ENCODE measurements at regions not wholly inside any gene's neighbourhood (a gene's known extent, or its start where the extent isn't known, plus 50 kb on each side); places are given as distances from the start of the nearest gene placed in this dataset.
"Not testable (repeated sequence)": the region's sequence is repeated elsewhere in the genome, so short reads cannot be mapped to it uniquely, and the experiment has no call there.

DNA sequence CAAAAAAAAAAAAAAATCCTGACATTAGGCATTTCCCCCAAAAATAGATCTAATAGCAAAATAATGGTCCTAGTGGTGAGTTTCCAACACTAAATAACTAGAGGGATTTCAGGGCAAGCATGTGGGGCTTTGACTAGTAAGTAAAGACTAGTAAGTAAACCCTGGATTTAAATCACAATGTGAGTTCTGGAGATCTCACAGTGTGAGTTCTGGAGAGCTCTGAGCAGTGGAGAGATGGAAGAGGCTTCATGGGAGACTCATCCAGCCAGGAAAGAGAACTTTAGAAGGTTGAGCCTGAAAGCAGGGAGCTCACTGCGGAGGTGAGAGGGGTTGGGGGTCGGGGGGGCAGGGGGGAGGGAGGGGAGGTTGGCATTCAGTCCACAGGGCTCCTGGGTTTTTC is 373.4 kb downstream of the SPATA31A1 start:
- H3K4me1 Mint-ChIP-seq; H3K27me3 Mint-ChIP-seq; DNase-seq; H3K27ac ChIP-seq (ENCODE audit: low read length); CTCF ChIA-PET; H3K9me3 ChIP-seq; POLR2A ChIA-PET; H3K36me3 ChIP-seq (ENCODE audit: control insufficient read depth in 2 of 2, extremely low read depth in 1 of 2, insufficient read depth in 1 of 2, low read length in 1 of 2); H3K4me3 ChIP-seq (ENCODE audit: control insufficient read depth in 1 of 2, extremely low read depth in 1 of 2, low read length in 1 of 2); H3K9me3 Mint-ChIP-seq; H3K27ac Mint-ChIP-seq; H3K4me3 Mint-ChIP-seq; H3K36me3 Mint-ChIP-seq; H3K27me3 ChIP-seq (replicated peaks in 1 of 2; ENCODE audit: control insufficient read depth in 2 of 2, extremely low read depth in 1 of 2, insufficient read depth in 2 of 2, low read length in 1 of 2); ATAC-seq (replicated peaks in 1 of 4); H3K4me1 ChIP-seq (ENCODE audit: control insufficient read depth in 1 of 2, extremely low read depth in 1 of 2, insufficient read depth in 2 of 2, low read length in 2 of 2): not testable (repeated sequence)
- WGBS (ENCODE audit: insufficient coverage), result no CpG with 5 or more reads among the region's 2 CpGs

DNA sequence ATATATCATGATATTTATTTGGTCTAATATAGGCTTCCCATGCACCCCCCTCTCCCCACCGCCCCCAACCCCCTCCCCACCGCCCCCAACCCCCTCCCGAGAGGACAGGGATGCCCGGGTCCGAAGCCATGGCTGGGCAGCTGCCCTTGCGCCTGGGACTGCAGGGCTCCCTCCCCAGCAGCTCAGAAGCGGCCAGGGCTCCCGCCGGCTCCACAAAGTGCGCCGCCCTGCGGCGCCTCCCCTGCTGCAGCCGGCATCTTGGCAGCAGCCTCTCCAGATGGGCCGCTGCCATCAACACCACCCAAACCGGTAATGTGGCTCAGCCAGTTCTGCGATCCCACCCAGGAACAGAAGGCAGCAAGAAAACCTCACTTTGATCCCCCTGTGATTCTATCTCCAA is 389.4 kb downstream of the SPATA31A1 start:
- H3K9me3 ChIP-seq; H3K27me3 ChIP-seq (replicated peaks in 1 of 2; ENCODE audit: control insufficient read depth in 2 of 2, extremely low read depth in 1 of 2, insufficient read depth in 2 of 2, low read length in 1 of 2); H3K4me1 Mint-ChIP-seq; H3K27ac Mint-ChIP-seq; H3K4me3 ChIP-seq (ENCODE audit: control insufficient read depth in 1 of 2, extremely low read depth in 1 of 2, low read length in 1 of 2); H3K4me1 ChIP-seq (ENCODE audit: control insufficient read depth in 1 of 2, extremely low read depth in 1 of 2, insufficient read depth in 2 of 2, low read length in 2 of 2); H3K9me3 Mint-ChIP-seq; H3K27me3 Mint-ChIP-seq; H3K36me3 Mint-ChIP-seq; DNase-seq; ATAC-seq (replicated peaks in 1 of 4); H3K36me3 ChIP-seq (ENCODE audit: control insufficient read depth in 2 of 2, extremely low read depth in 1 of 2, insufficient read depth in 1 of 2, low read length in 1 of 2); H3K4me3 Mint-ChIP-seq; H3K27ac ChIP-seq (ENCODE audit: low read length); CTCF ChIA-PET; POLR2A ChIA-PET: not testable (repeated sequence)
- WGBS (ENCODE audit: insufficient coverage), result no CpG with 5 or more reads among the region's 17 CpGs

DNA sequence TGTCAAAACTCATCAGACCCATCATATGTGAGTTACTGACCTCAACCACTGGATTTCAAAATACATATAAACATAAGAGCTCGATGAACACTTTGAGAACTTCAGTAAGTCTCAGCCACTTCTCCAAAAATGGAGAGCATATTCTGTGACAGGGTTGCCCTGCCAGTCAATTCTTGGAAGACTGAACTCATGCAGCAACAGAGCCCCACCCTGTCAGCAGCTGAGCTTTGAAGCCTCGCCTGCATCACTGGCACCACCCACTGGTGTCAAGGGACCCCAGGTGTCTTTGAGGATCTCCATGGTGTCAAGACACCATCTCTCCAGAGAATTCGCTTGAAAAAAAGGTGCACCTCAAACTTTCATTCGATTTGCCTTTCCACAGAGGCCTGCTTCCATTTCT is 420.1 kb downstream of the SPATA31A1 start:
- WGBS (ENCODE audit: insufficient coverage), result no CpG with 5 or more reads among the region's 4 CpGs
- H3K27me3 Mint-ChIP-seq, CTCF ChIA-PET: not testable (repeated sequence)

GRCh38 chr9:39791356-39791755 is 435.9 kb downstream of the SPATA31A1 start:
- DNase-seq (peak in 13 of 35 experiments; percentile 0 to 52 (median 10)), ATAC-seq (replicated peaks in 1 of 4) (peak; percentile 94 to 100 (median 98))
- H3K27ac ChIP-seq (ENCODE audit: low read length); CTCF ChIA-PET; H3K4me3 Mint-ChIP-seq; H3K4me1 ChIP-seq (ENCODE audit: control insufficient read depth in 1 of 2, extremely low read depth in 1 of 2, insufficient read depth in 2 of 2, low read length in 2 of 2); H3K27ac Mint-ChIP-seq; H3K27me3 ChIP-seq (replicated peaks in 1 of 2; ENCODE audit: control insufficient read depth in 2 of 2, extremely low read depth in 1 of 2, insufficient read depth in 2 of 2, low read length in 1 of 2); H3K9me3 Mint-ChIP-seq; H3K36me3 ChIP-seq (ENCODE audit: control insufficient read depth in 2 of 2, extremely low read depth in 1 of 2, insufficient read depth in 1 of 2, low read length in 1 of 2); H3K36me3 Mint-ChIP-seq; POLR2A ChIA-PET; H3K27me3 Mint-ChIP-seq; H3K4me1 Mint-ChIP-seq; H3K4me3 ChIP-seq (ENCODE audit: control insufficient read depth in 1 of 2, extremely low read depth in 1 of 2, low read length in 1 of 2); H3K9me3 ChIP-seq: not testable (repeated sequence)
- 15% methylated on average over 7 of the region's 31 CpGs for WGBS (ENCODE audit: insufficient coverage)

More for the DNA sequence above, 420.1 kb downstream of the SPATA31A1 start:
- H3K9me3 ChIP-seq; H3K27ac ChIP-seq (ENCODE audit: low read length); H3K27ac Mint-ChIP-seq; H3K4me3 ChIP-seq (ENCODE audit: control insufficient read depth in 1 of 2, extremely low read depth in 1 of 2, low read length in 1 of 2); ATAC-seq (replicated peaks in 1 of 4); H3K36me3 Mint-ChIP-seq; H3K36me3 ChIP-seq (ENCODE audit: control insufficient read depth in 2 of 2, extremely low read depth in 1 of 2, insufficient read depth in 1 of 2, low read length in 1 of 2); H3K4me1 ChIP-seq (ENCODE audit: control insufficient read depth in 1 of 2, extremely low read depth in 1 of 2, insufficient read depth in 2 of 2, low read length in 2 of 2); H3K9me3 Mint-ChIP-seq; POLR2A ChIA-PET; DNase-seq; H3K4me3 Mint-ChIP-seq; H3K4me1 Mint-ChIP-seq; H3K27me3 ChIP-seq (replicated peaks in 1 of 2; ENCODE audit: control insufficient read depth in 2 of 2, extremely low read depth in 1 of 2, insufficient read depth in 2 of 2, low read length in 1 of 2): not testable (repeated sequence)

- DNase-seq; CTCF ChIA-PET; POLR2A ChIA-PET; H3K27me3 Mint-ChIP-seq; H3K9me3 Mint-ChIP-seq; H3K36me3 ChIP-seq (ENCODE audit: control insufficient read depth in 2 of 2, extremely low read depth in 1 of 2, insufficient read depth in 1 of 2, low read length in 1 of 2); H3K27me3 ChIP-seq (replicated peaks in 1 of 2; ENCODE audit: control insufficient read depth in 2 of 2, extremely low read depth in 1 of 2, insufficient read depth in 2 of 2, low read length in 1 of 2); H3K4me1 Mint-ChIP-seq; H3K27ac ChIP-seq (ENCODE audit: low read length); H3K4me3 ChIP-seq (ENCODE audit: control insufficient read depth in 1 of 2, extremely low read depth in 1 of 2, low read length in 1 of 2); ATAC-seq (replicated peaks in 1 of 4); H3K36me3 Mint-ChIP-seq; H3K4me1 ChIP-seq (ENCODE audit: control insufficient read depth in 1 of 2, extremely low read depth in 1 of 2, insufficient read depth in 2 of 2, low read length in 2 of 2); H3K4me3 Mint-ChIP-seq; H3K27ac Mint-ChIP-seq; H3K9me3 ChIP-seq: not testable (repeated sequence)
- no CpG with 5 or more reads among the region's 8 CpGs for WGBS (ENCODE audit: insufficient coverage)
These were observed 442.5 kb downstream of the SPATA31A1 start for GRCh38 chr9:39797935-39798334.

GRCh38 chr9:39799252-39799651 is 443.8 kb downstream of the SPATA31A1 start:
- H3K27me3 ChIP-seq (replicated peaks in 1 of 2; ENCODE audit: control insufficient read depth in 2 of 2, extremely low read depth in 1 of 2, insufficient read depth in 2 of 2, low read length in 1 of 2); H3K27ac Mint-ChIP-seq; H3K4me1 Mint-ChIP-seq; H3K4me3 Mint-ChIP-seq; H3K27me3 Mint-ChIP-seq; ATAC-seq (replicated peaks in 1 of 4); H3K36me3 Mint-ChIP-seq; H3K27ac ChIP-seq (ENCODE audit: low read length); H3K4me1 ChIP-seq (ENCODE audit: control insufficient read depth in 1 of 2, extremely low read depth in 1 of 2, insufficient read depth in 2 of 2, low read length in 2 of 2); H3K36me3 ChIP-seq (ENCODE audit: control insufficient read depth in 2 of 2, extremely low read depth in 1 of 2, insufficient read depth in 1 of 2, low read length in 1 of 2); POLR2A ChIA-PET; H3K9me3 ChIP-seq; CTCF ChIA-PET; DNase-seq; H3K4me3 ChIP-seq (ENCODE audit: control insufficient read depth in 1 of 2, extremely low read depth in 1 of 2, low read length in 1 of 2); H3K9me3 Mint-ChIP-seq: not testable (repeated sequence)
- 80% methylated on average over 1 of the region's 11 CpGs for WGBS (ENCODE audit: insufficient coverage)

- DNase-seq; H3K4me1 ChIP-seq (ENCODE audit: control insufficient read depth in 1 of 2, extremely low read depth in 1 of 2, insufficient read depth in 2 of 2, low read length in 2 of 2); CTCF ChIA-PET; H3K4me3 Mint-ChIP-seq; H3K27me3 ChIP-seq (replicated peaks in 1 of 2; ENCODE audit: control insufficient read depth in 2 of 2, extremely low read depth in 1 of 2, insufficient read depth in 2 of 2, low read length in 1 of 2); H3K9me3 ChIP-seq; H3K4me3 ChIP-seq (ENCODE audit: control insufficient read depth in 1 of 2, extremely low read depth in 1 of 2, low read length in 1 of 2); H3K9me3 Mint-ChIP-seq; H3K36me3 ChIP-seq (ENCODE audit: control insufficient read depth in 2 of 2, extremely low read depth in 1 of 2, insufficient read depth in 1 of 2, low read length in 1 of 2); H3K27ac ChIP-seq (ENCODE audit: low read length); H3K27me3 Mint-ChIP-seq; POLR2A ChIA-PET; H3K36me3 Mint-ChIP-seq; H3K27ac Mint-ChIP-seq; ATAC-seq (replicated peaks in 1 of 4); H3K4me1 Mint-ChIP-seq: not testable (repeated sequence)
- WGBS (ENCODE audit: insufficient coverage), result no CpG with 5 or more reads among the region's 2 CpGs
These were observed 447.1 kb downstream of the SPATA31A1 start for GRCh38 chr9:39802561-39802960.
